GM13977 (cell line): ENCODE measurements at regions not wholly inside any gene's neighbourhood (a gene's known extent, or its start where the extent isn't known, plus 50 kb on each side); places are given as distances from the start of the nearest gene placed in this dataset.

Experiments used
- DNase-seq: peaks from one replicate; pipeline ENCODE4 v3.0.0; 2012; ENCODE audit warnings: low spot score
- CTCF ChIP-seq: IDR thresholded peaks from 2 replicates; pipeline ENCODE4 v1.5.1; 2012; ENCODE audit warnings: mild to moderate bottlenecking, control low read depth; ENCODE audit not compliant: insufficient read depth; ENCODE audit errors: extremely low read depth, missing control alignments
- in situ Hi-C: fragments of 300-500 bp; cut with MboI; formaldehyde crosslinking; loops from one replicate; pipeline ENCODE4 v1.12.0; 2022; ENCODE audit warnings: low sequenced_read_pairs, low pct_unique_long_range_greater_than_20kb, mixed read lengths, inconsistent platforms; ENCODE audit not compliant: unreplicated experiment

- TF ChIP-seq CTCF: no peak
- DNase-seq: no peak
- in situ Hi-C loops: no loop called here
Measured at GRCh38 chr20:57000441-57000968, 265.9 kb downstream of the BMP7 start.

DNA sequence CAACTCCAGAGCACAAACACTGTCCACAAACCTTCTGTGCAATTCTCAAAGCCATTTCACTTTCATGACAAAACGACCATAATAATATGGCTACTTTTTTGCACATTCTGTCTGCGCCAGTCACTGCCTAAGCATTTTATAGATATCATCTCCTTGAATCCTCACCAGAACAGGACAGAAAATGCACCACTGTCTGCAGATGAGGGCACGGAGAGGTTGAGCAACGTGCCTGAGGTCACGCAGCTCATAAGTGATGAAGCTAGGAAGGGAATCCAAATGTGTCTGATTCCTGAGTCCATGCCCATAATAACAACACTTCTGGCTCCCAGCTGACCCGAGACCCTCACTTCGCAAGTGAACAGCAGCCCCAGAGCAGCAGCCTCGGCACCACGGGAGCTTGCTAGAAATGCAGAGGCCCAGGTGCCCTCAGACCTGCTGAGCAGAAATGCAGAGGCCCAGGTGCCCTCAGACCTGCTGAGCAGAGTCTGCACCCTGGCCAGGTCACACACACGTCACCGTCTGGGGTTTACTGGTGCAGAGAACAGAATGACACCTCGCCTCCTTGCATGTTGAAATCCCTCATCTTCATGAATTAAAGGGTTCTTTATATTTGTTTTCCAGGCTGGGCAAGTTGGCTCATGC lies 265.2 kb downstream of the BMP7 start:
- TF ChIP-seq CTCF: no peak
- no peak for DNase-seq
- in situ Hi-C loops: no loop called here

DNA sequence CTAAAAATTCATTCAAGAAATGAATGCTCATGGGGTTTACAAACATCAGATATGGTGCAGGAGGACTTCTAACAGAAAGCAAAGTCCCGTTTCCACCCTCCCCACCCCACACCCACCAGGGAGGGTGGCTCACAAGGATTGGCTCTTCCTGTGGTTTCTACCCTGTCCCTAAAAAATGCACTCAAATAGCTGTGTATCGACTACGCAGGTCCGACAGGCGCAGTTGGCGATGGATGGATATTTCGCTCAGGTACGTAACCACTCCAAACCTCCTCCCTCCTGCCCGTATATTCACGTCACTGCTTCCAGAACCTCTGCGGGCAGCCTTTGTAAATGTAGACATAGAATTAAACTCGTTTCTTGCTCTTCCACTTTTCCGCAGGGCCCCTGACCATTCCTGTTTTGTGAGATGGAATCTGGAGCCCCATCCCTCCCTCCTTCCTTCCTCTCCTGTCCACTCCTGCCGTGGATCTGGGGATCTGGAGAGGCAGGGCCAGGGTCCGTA lies 264.3 kb downstream of the BMP7 start:
- TF ChIP-seq CTCF: no peak
- in situ Hi-C loops: no loop called here
- DNase-seq: no peak

GRCh38 chr20:57003012-57003411 lies 263.4 kb downstream of the BMP7 start:
- no peak for DNase-seq
- in situ Hi-C loops: no loop called here
- no peak for TF ChIP-seq CTCF

DNA sequence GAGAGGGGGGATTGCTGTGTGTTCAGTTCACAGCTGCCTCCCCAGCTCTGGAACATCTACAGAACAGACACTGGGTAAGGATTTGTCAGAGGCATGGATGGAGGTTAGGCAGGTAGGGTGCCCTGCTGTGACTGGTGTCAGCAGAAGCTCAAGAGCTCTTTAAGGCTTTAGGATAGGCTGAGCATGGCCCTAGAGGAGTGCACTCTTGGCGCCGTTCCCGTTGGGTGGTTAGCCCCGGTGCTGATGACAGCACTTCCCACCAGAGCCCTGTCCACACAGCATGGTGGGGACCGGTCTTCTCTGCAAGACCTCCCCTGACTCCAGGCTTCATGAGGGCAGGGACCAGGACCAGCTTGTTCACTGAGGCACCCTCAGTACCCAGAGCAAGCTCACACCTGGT lies 262.0 kb downstream of the BMP7 start:
- no peak for TF ChIP-seq CTCF
- in situ Hi-C loops: no loop called here
- no peak for DNase-seq

DNA sequence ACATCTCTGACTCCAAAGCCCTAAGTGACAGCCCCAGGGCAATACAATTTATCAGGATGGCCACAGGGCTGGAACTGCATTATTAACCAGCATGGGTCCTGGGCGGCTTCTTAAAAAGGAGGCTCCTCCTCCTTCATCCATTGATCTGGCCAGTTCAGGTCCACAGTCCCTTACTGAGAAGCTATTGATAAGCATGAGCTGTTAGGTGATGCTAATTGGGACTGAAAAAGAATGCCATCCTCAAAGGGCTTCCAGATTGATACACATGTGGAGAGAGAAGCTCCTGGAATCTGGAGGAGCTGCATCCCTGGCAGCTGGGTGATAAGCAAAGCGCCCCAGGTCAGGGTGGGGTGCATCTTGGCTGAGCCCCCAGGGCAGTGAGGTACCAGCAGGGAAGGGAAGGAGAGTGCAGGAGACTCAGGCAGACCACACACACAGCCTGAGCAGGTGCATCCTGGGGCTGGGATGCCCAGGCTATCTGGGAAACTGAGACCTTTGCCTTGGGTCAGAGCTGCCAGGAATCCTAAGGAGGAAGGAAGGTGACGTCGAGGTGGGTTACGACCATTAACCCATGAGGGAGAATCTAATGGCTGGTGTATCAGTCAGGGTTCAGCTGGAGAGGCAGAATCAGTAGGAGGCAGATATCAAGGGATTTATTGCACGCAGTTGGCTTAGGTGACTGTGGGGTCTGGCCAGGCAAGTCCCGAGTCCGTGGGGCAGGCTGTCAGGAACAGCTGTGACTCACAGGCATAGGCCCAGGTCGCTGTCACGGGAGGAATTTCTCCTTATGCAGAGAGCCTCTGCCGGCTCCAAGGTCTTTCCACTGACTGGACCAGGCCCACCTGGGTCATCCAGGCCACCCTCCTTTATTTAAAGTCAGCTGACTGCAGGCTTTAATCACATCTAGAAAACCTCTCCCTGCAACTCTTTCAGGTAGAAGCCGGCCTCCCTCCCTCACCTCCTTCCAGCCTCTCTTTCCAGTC lies 261.2 kb downstream of the BMP7 start:
- no peak for TF ChIP-seq CTCF
- DNase-seq: no peak
- in situ Hi-C loops: no loop called here
